CD14-positive monocyte (primary cell): ENCODE measurements at regions not wholly inside any gene's neighbourhood (a gene's known extent, or its start where the extent isn't known, plus 50 kb on each side); places are given as distances from the start of the nearest gene placed in this dataset.

Experiments used
- DNase-seq, 3 donors: peaks; one replicate each; pipeline ENCODE4 v3.0.0-alpha.2; 2011 to 2022
- H2AFZ ChIP-seq: 2 replicates; pipeline ENCODE4 v1.6.0; 2012; ENCODE audit warnings: mild to moderate bottlenecking, low read depth, low read length, inconsistent platforms; ENCODE audit not compliant: insufficient read depth, poor library complexity, severe bottlenecking
- H3K27ac ChIP-seq, 2 donors: 1 replicate in 1 of 2; 2 replicates in 1 of 2; pipeline ENCODE4 v1.5.1; 2012 to 2013; ENCODE audit warnings: low read length in 2 of 2, control low read depth in 1 of 2, inconsistent platforms in 1 of 2, low read depth in 1 of 2, mild to moderate bottlenecking in 1 of 2
- H3K27me3 ChIP-seq, 2 donors: one replicate each; pipeline versions ENCODE4 v1.6.0 to v1.6.1; 2011 to 2013; ENCODE audit warnings: low read length in 2 of 2; ENCODE audit not compliant: control insufficient read depth in 2 of 2, insufficient read depth in 2 of 2
- H3K36me3 ChIP-seq, 2 donors: replicated peaks in 1 of 2; 1 replicate in 1 of 2; 2 replicates in 1 of 2; pipeline versions ENCODE4 v1.5.1 to v1.6.1; 2012 to 2013; ENCODE audit warnings: low read length in 2 of 2, control low read depth in 1 of 2, inconsistent platforms in 1 of 2, mild to moderate bottlenecking in 1 of 2; ENCODE audit not compliant: insufficient read depth in 2 of 2, control insufficient read depth in 1 of 2
- H3K4me1 ChIP-seq, 2 donors: 1 replicate in 1 of 2; 2 replicates in 1 of 2; pipeline versions ENCODE4 v1.5.1 to v1.6.1; 2012 to 2013; ENCODE audit warnings: low read length in 2 of 2, control low read depth in 1 of 2, inconsistent platforms in 1 of 2, mild to moderate bottlenecking in 1 of 2, moderate library complexity in 1 of 2; ENCODE audit not compliant: insufficient read depth in 2 of 2, control insufficient read depth in 1 of 2
- H3K4me2 ChIP-seq: replicated peaks from 2 replicates; pipeline ENCODE3; 2012; ENCODE audit warnings: low read length, moderate library complexity, mild to moderate bottlenecking; ENCODE audit not compliant: poor library complexity, severe bottlenecking; ENCODE audit errors: extremely low read depth
- H3K4me3 ChIP-seq, 3 experiments: fragments of 200-600 bp in 1 of 3; sonication (generic) in 1 of 3; replicated peaks in 1 of 3; 1 replicate in 2 of 3; 2 replicates in 1 of 3; pipeline ENCODE4 v1.5.1; 2011 to 2013; ENCODE audit warnings: low read length in 3 of 3, mild to moderate bottlenecking in 3 of 3, control low read depth in 2 of 3, low read depth in 2 of 3, inconsistent platforms in 1 of 3, moderate library complexity in 1 of 3
- H3K79me2 ChIP-seq: 2 replicates; pipeline ENCODE4 v1.6.0; 2012; ENCODE audit warnings: mild to moderate bottlenecking, control low read depth, inconsistent platforms, low read length, moderate library complexity; ENCODE audit not compliant: insufficient read depth
- H3K9ac ChIP-seq: 2 replicates; pipeline ENCODE4 v1.6.0; 2017; ENCODE audit warnings: low read length, mild to moderate bottlenecking; ENCODE audit not compliant: insufficient read depth, poor library complexity, severe bottlenecking
- H3K9me3 ChIP-seq, 2 donors: replicated peaks in 1 of 2; 1 replicate in 1 of 2; 2 replicates in 1 of 2; pipeline versions ENCODE4 v1.5.1 to v1.6.1; 2012 to 2013; ENCODE audit warnings: low read length in 2 of 2, control low read depth in 1 of 2; ENCODE audit not compliant: control insufficient read depth in 1 of 2, insufficient read depth in 1 of 2
- H4K20me1 ChIP-seq: 2 replicates; pipeline ENCODE4 v1.6.0; 2012; ENCODE audit warnings: mild to moderate bottlenecking, low read length, control low read depth, moderate library complexity; ENCODE audit not compliant: insufficient read depth
- H3K27ac Mint-ChIP-seq, 7 donors: one replicate each; pipeline ENCODE4 v1.8.0; 2020; ENCODE audit warnings: mild to moderate bottlenecking in 7 of 7, mixed read lengths in 7 of 7, moderate library complexity in 6 of 7, inconsistent platforms in 2 of 7
- H3K27me3 Mint-ChIP-seq, 3 donors: one replicate each; pipeline ENCODE4 v1.8.0; 2021 to 2022; ENCODE audit warnings: low read depth in 3 of 3, mild to moderate bottlenecking in 3 of 3, mixed read lengths in 3 of 3, moderate library complexity in 3 of 3, inconsistent platforms in 1 of 3
- H3K36me3 Mint-ChIP-seq, 2 donors: one replicate each; pipeline ENCODE4 v1.8.0; 2020; ENCODE audit warnings: mixed read lengths in 2 of 2, inconsistent platforms in 1 of 2, mild to moderate bottlenecking in 1 of 2
- H3K4me1 Mint-ChIP-seq: one replicate; pipeline ENCODE4 v1.8.0; 2020; ENCODE audit warnings: mild to moderate bottlenecking, mixed read lengths
- H3K4me3 Mint-ChIP-seq, 2 donors: one replicate each; pipeline ENCODE4 v1.8.0; 2020; ENCODE audit warnings: mild to moderate bottlenecking in 2 of 2, mixed read lengths in 2 of 2, moderate library complexity in 1 of 2
- H3K9me3 Mint-ChIP-seq, 7 donors: one replicate each; pipeline ENCODE4 v1.8.0; 2020 to 2022; ENCODE audit warnings: mixed read lengths in 7 of 7, mild to moderate bottlenecking in 6 of 7, moderate library complexity in 6 of 7, inconsistent platforms in 2 of 7
- CTCF ChIP-seq: fragments of 200-600 bp; IDR thresholded peaks from one replicate; pipeline ENCODE4 v1.8.0; 2022; ENCODE audit warnings: antibody characterized with exemption, mild to moderate bottlenecking
- WGBS: methylation state at CpG from one replicate; pipeline ENCODE4 v1.1.5; 2013; ENCODE audit warnings: missing lambda C conversion rate; ENCODE audit not compliant: insufficient coverage; 5-methylcytosine and 5-hydroxymethylcytosine counted together
- intact Hi-C, 2 donors: fragments of 100-400 bp; cut with micrococcal nuclease; formaldehyde crosslinking; loops; one replicate each; pipeline versions ENCODE4 v1.15.0 to v1.15.1; 2023

DNA sequence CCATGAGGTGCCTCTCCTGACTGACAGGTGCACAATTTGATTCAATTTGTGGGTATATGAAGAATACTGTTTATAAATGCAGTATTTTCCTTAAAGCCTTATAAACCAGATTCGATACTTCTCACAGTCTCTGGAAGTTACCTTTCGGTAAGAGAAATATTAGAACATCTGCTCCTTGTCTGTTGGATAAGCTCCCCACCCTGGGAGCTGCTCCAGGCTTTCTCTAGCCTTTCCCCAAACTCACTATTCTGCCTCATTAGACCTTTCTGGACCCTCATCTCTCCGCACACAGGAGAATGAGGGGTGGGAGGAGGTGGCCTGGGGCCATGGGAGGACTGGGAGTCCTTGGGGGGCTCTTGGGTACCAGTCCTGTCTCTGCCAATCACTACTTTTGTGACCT, 59.8 kb upstream of the TBC1D21 start:
- H3K36me3 ChIP-seq, result no peaks in the 10 kb centered on the region
- Mint-ChIP-seq H3K9me3 (no peaks in the 10 kb centered on the region), H3K27me3 (peaks cover 0 to 3% (median under 1%) of the 10 kb centered on the region in 3 donors), H3K4me3 (no peak overlapping the region), H3K4me1 (peaks cover under 1% of the 10 kb centered on the region), H3K27ac (no peak overlapping the region), H3K36me3 (no peaks in the 10 kb centered on the region)
- H3K9ac ChIP-seq, result no peak overlapping the region
- no peaks in the 10 kb centered on the region for H3K4me1 ChIP-seq
- DNase-seq, result no peak
- H3K4me2 ChIP-seq, result no peak overlapping the region
- no peak overlapping the region for H3K27ac ChIP-seq
- no peak for TF ChIP-seq CTCF
- H3K79me2 ChIP-seq, result no peaks in the 10 kb centered on the region
- no peak overlapping the region for H2AFZ ChIP-seq
- no peaks in the 10 kb centered on the region for H3K9me3 ChIP-seq
- 100% methylated on average over 1 of the region's 3 CpGs for WGBS
- H3K27me3 ChIP-seq, result no peaks in the 10 kb centered on the region
- intact Hi-C loops, result no loop called here
- H3K4me3 ChIP-seq, result no peak overlapping the region
- H4K20me1 ChIP-seq, result no peaks in the 10 kb centered on the region

- Histone ChIP-seq H3K27ac (no peak overlapping the region), H3K4me3 (no peak overlapping the region), H3K4me1 (no peaks in the 10 kb centered on the region), H4K20me1 (no peaks in the 10 kb centered on the region), H3K36me3 (no peaks in the 10 kb centered on the region), H3K79me2 (no peaks in the 10 kb centered on the region), H3K9ac (no peak overlapping the region), H3K27me3 (no peaks in the 10 kb centered on the region), H3K4me2 (no peak overlapping the region), H3K9me3 (no peaks in the 10 kb centered on the region), H2AFZ (no peak overlapping the region)
- intact Hi-C loops, result no loop called here
- 70% methylated on average over 4 of the region's 8 CpGs for WGBS
- no peak overlapping the region for H3K27ac Mint-ChIP-seq
- DNase-seq, result no peak
- H3K4me3 Mint-ChIP-seq, result no peak overlapping the region
- H3K27me3 Mint-ChIP-seq, result peaks cover 0 to 9% (median 5%) of the 10 kb centered on the region in 3 donors
- H3K9me3 Mint-ChIP-seq, result peaks cover 0 to 8% (median 5%) of the 10 kb centered on the region in 7 donors
- peaks cover 2% of the 10 kb centered on the region for H3K4me1 Mint-ChIP-seq
- no peaks in the 10 kb centered on the region for H3K36me3 Mint-ChIP-seq
- no peak for TF ChIP-seq CTCF
Observed at GRCh38 chr15:73818308-73818985, 54.9 kb upstream of the TBC1D21 start.
